HG03103 (cell line): ENCODE measurements at regions not wholly inside any gene's neighbourhood (a gene's known extent, or its start where the extent isn't known, plus 50 kb on each side); places are given as distances from the start of the nearest gene placed in this dataset.

ENCODE experiments used
- ATAC-seq: cut with Tn5 transposase; IDR thresholded peaks from one replicate; pipeline ENCODE4 v1.9.1; 2021; ENCODE audit warnings: low read depth; ENCODE audit not compliant: unreplicated experiment

DNA sequence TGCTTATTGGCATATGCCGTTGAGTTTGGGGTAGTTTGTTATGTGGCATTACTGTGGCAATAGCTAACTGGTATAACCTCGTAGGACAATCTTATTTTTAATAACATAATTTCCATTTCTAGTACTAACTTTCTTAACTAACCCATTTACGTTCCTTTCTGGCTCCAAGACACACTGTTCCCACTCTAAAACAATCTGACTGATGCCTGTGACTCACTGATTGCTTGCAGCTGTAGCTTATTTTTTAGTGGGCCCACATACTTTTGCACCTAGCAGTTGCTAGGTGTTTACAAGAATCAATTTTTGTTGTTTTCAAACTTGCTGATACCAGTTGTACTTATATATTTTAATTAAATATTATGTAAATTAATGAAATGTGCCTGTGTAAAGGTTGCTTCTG, 52.2 kb downstream of the FAT3 start:
- no peak for ATAC-seq

DNA sequence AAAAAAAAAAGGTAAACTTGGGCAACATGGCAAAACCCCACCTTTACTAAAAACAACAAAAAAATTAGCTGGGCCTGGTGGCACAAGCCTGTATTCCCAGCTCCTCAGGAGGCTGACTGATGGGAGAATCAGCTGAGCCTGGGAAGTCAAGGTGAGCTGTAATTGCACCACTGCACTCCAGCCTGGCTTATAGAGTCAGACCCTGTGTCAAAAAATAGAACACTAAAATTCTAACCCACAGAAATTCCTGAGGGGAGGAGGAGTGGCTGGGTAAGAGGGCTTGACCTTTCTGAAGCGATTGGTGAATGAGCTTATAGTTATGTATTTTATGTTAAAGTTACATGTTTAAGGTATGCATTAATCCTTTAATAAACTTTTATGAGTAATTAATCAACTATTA, 53.3 kb downstream of the FAT3 start:
- ATAC-seq: no peak

DNA sequence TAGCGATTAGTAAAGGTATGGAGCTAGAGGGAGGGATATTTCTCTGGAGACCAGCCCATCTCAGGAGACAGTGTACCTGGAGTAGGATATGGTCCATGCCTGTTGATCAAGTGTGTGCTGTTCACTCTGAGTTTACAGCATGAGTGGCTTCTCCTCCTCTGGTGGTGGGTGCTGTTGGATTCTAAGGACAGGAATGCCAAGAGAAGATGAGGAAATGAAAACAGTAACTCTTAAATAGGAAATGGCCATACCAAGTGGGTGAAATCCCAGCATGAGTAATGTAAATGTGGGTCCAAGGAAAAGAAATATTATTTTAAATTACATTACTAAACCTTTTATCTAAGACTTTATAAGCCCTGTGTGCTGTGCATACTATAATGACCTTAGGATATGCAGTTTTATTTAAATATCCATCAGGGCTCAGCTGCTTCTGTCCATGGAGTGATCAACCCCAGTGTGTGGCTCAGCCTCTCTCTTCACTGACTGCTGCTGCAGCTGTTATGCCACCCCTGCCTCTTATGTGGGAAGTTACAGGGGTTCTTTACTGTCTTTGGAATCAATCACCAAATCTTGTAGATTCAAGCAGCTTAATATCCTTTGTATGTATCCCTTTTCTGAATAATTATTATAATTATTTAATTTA, 54.3 kb downstream of the FAT3 start:
- no peak for ATAC-seq

DNA sequence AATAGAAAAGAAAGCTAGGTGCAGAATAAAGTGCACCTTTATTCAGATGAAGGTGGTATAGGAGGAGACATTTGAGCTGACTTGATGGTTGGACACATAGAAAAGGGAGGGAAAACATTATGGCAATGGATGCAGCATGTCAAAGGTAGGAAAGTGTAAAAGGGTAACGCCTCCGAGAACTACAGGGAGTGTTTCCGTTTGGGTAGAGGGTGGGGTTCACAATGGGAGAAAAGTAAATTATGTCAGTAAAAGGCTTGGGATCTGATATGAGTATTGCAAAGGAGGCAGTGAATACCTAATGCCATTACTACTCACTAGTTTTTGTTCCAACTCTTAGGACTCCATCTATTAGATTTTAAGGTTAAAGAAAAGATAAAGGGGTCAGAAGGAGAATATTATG, 59.5 kb downstream of the FAT3 start:
- no peak for ATAC-seq

DNA sequence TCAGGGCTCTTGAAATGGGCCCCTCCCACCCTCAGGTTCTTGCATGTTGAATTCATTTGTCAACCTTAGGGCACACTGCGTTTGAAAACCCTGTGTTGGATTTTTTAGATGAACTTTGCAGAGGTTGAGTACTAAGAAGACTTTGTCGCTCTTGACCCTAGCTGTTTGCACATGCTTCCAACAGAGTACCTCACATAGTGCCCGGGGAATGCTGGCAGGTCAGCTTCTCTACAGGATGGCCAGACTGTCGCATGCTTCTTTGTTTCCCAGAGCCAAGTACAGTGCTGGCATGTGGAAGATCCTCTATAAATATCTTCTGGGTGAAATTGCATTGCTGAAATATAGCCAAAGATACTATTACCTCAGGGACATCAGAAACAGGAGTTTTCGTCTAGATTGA, 59.9 kb downstream of the FAT3 start:
- no peak for ATAC-seq

DNA sequence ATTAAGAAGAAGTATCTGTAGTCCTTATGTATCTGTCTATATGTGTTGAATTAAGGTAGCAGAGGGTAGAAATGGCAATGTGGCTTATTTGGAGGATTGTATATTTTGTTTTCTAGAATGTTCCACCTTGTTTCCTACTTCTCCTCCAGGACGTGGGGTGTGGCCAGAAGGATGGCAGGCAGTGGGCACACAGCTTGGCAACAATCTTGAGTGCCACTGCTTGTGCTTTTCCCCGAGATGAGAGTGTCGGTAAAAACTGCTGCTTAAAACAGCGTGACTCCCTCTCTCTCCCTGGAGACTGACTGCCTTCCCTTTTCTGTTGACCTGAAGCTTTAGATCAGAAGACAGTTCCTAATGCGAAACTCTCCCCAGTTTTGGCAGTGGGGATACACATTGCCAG, 61.2 kb downstream of the FAT3 start:
- ATAC-seq: no peak

DNA sequence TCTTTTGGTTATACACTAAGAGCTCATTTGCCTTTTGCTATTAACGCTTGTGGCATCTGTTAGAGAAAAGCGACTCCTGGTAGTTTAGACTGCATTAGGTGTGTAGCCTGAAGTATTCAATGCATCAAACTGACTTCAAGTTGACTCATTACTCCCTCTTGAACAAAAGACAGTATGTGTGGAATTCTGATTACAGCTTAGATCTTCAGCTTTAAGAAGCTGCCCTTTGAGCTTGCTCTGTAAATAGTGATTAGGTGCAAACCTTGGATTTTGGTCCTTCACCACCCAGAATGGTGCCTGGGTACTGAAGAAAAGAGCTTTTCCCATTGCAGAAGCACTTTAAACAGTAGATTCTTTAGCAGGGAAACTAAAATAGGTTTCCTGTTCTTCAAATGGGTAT, 62.1 kb downstream of the FAT3 start:
- ATAC-seq: no peak

DNA sequence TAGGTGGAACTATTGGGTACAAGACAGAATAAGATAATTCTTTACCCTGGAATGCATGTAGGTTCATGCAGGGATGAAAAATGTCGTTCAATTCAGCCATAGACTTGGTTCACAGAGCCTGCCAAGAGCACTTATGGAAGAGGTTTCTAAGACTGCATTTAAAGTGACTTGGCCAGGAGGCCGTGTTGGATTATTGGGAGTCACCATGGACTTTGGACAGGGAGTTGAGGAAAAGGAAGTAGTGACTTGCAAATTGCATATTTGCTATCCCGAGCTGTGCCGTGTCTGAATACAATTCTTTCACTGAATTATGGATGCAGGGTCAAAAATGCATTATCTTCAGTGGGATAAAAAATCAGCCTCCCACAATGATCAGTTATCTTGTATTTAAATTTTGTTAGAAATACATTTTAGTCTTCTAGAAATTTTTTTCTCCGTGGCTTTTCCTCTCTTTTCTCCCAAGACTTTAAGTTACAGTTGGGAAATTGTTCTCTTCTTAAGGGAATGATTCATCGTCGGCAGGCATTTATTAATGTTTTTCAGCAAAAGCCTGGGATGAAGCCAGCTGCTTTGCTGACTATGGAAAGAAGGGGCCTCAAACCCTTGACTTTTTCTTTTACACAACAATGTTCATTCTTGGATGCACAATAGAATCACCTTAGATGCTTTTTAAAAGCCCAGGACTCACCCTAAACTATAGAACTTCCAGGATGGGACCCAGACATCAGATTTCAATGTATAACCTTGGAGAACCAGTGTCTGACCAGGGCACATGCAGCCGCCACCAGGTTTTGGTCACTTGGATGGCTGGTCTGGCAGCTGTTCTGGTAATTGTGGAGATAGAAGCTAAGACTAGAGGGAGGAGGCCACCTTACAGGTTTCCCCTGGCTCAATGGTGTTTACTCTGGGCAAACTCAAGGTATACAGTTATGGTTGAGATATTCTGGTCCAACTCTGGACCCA, 70.8 kb downstream of the FAT3 start:
- ATAC-seq: no peak

DNA sequence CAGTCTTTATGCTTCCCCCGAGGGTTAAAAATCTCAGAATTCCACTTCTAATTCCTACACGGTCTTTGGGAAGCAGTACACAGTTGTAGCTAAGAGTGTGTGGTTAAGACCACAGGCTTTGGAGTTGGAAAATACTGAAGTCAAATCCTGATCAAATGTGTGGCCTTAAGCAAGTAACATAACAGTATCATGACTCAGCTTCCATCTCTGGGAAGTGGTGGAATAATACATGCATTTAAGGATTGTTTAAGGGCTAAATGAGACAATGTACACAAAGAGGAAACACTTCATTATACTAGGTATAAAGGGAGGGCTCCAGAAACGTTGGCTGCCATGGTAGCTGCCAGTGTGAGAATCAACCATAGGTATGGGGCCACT, 71.5 kb downstream of the FAT3 start:
- ATAC-seq: no peak

DNA sequence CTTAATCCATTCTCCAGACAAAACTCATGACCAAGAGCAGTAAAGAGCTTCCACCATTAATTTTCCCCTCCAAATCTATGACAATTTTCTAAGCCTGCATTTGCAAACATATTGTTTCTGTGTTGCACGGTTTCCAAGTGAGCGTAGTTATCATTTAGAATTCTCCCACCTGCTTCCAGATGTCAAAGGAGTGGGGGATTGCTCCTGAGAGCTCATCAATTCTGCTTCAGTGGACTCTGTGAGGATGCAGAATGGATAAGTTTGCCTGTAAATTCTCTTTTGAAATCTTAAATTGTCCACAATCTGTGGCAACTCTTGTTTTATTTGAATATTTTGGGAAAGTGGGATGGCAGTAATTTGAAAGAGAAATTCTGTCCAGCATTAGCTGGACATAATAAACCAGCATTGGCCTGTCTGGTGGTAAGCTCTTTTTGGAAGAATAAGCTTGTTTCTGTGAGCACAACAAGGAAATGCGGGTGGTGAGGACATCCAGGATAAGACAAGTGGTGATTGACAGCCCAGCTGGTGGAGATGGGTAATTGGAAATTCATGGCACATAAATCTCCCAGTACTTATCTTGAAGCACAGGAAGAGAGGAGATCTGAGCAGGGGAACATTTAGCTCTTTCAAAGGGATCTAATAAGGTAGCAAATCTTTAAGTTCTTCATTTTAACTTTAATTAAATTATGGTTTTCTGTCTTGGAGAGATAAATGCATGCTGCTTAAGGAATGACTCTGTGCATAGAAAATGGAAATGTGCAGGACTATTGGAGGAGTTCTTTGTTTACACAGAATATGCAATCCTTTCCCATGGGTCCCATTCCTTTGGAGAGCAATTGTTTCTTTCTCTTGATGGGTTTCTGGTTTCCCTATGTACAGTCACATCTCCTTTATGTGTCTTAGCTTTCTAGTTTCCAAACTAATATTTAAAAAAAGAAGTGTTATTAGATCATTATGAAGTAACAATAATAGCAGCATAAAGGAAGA, 73.2 kb downstream of the FAT3 start:
- ATAC-seq: no peak

DNA sequence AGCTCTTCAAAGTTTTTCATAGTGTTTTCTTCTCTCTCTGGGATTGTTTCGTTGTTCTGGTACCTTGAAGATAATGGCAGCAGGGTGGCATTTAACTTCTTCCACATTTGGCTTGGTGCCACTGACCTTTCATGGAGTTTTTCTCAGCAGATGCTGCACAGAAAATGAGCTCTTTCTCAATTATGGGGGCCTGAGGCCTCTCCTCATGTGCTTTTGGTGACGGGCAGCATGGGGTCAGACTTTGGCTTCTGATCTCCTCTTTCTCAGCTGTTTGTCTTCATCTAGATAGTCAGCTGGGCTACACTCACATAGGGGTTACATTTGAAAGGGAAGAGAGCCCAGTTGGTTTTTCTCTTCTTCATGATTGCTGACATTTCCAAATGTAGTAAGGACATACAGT, 76.3 kb downstream of the FAT3 start:
- no peak for ATAC-seq

DNA sequence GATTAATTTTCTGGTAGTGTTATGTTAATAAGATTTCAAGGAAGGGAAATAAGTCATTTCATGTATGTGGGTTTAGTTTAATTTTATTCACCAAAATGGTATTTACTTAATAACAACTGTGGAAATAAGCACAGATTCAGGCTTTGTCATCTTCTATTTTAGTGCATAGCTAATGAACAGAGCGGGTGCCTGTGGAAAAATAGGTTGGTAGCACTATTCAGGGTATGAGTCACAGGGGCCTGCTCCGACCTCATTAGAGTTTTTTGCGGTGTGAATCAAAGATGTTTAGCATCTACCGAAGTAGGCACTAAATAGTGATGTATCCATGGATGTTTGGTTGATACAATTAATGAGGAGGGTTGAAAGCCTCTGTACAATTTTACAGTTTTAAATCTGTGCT, 78.2 kb downstream of the FAT3 start:
- no peak for ATAC-seq

DNA sequence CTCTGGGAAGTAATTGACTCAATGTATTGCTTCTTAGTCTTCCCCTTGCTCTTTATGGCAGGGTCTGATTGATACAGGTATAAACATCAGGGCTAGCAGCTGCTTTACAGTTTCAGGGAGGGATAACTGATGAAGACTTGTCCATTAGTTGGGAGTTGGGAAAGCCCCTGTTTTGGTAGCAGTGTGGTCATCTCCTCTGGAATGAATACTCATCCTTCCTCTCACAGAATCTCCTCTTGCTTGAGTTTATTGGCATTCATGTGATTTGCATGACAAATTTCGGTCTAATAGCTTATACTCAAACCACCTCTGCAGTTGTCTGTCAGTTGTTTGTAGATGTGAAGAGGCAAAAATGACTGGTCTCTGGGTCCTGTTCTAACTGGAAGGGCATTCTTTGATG, 79.7 kb downstream of the FAT3 start:
- ATAC-seq: no peak

DNA sequence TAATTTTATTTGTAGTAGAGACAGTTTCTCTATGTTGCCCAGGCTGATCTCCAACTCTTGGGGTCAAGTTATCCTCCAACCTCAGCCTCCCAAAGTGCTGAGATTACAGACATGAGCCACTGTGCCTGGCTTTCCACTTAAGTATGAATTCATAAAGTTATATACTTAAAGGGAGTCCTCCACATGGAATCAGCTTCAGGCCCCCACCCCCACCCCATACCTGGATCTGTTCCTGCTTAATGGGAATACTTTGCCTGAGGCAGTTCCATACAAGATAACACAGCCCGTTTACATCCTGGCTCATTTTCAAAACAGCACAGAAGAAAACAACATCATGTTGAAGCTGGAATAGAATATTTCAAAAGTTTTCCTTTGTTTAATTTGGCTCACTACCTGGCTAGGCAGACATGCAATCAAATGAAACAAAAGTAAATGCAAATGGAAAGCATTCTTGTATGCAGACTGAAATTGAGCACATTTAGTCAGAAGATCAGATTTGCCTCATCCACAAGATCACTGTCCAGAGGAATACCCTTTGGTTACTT, 82.4 kb downstream of the FAT3 start:
- ATAC-seq: no peak

DNA sequence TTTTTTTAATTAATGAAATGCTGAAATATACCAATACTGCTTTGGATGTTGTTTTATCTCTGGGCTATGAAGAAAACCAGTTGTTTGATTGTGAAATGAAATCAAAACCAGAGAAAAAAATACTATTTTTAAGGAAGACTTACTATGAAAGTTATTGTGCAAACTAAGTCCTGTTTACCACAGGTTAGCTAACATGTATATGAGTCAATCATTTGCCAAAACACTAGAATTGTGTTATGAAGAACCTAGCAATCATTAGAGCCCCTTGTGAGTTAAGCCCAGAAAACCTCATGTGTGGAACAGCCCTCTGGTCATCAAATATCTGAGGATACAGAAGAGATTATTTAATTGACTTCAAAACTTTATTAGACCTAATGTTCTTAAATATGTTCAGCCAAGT, 83.7 kb downstream of the FAT3 start:
- no peak for ATAC-seq

DNA sequence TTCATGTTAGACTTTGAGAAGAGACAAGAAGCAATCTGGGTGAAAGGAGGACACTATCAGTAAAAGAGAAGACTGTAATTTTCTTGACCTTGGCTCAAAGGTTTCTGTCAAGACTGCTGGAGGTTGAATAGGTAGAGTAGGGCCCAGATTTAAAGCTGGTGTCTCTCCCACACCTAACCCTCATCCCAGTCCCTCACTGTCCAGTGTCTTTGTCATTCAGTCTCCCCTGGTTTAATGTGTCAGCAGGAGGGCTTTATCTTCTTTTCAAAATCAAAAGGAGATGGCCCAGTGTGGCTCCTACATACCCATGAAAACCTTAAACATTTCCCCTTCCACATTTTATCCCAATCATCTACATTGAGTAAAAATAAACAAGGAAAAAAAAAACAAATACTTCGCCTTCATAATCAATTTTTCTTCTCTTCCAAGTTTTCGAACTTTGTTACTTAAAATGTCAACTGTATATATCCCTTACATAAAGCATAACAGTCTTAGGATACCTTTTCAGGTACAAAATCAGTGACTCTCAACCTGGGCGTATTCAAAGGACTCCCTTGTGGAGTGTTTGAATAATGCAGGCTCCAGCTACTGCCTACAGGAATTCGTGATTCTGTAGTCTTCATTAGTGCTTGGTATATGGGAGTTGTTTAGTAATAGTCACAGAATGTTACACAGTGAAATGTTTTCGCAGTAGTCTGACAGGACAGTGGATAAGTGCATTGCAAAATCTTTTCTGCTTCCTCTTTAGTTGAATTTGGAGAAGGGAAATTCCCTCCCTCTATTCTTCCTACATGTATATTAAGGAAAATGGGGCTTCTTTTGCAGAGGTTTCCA, 87.2 kb downstream of the FAT3 start:
- ATAC-seq: no peak

DNA sequence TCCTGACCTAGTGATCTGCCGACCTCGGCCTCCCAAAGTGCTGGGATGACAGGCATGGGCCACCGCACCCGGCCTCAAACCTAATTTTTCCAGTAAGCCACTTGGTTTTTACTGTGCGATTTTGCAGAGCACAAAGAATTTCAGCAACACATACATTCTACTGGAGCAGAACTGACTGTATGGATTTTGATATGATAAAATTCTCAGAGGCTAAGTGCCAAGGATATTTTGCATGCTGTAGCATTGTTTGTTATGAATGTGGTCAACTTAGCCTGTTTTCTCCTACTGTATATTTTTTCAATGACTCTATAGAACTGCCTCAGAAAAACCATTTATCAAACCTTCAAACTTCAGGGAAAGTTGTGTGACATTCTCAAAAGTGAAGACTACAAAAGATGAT, 89.2 kb downstream of the FAT3 start:
- no peak for ATAC-seq

DNA sequence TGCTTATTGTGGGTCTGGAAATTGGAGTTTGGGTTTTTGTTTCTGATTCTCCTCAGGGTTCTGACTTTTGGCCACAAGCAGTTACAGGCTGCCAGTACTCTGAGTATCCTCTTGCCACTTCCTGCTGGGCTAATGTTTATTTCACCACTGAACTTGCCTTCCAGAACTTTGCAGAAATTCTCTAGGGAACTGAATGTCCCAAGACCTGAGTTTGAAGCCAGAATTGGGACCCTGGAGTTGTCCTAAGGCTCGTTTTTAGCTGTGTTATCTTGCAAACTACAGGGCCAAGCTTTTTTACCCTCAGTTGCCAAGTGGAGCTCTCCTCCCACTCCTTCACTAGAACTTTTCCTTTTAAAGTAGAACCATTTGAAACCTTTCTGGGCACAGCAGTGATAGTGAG, 89.9 kb downstream of the FAT3 start:
- no peak for ATAC-seq

DNA sequence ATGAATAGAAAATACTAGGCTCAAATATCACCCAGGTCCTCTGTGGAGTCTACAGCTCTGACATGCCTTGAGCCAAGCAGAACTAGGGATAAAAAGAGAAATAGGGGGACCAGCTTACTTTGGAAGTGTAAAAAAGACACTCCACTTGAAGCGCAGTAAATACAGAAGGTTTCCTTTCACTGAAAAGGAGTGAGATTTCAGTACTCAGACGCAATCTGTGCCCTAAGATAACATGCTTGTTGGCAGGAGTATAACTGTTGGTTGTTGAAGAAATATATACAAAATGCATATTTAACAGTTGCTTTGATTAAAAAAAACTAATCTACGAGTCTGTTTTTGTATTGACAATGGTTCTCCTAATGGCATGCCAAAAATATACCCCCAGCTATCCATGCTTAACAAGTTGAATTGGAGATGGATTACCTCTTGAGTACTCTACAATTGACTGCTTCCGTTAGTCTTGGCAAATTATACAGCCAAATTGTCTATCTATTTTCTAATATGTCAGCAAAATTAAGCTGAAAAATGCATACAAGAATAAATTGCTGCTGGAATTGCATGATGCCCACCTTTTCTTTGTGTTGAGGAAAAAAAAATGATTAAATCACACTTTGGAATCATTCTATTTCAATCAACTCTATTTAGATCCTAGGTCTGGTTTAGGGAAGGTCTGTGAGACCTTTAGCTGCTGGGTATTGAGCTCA, 91.6 kb downstream of the FAT3 start:
- ATAC-seq: no peak
